Loucy (cell line): ENCODE measurements at regions not wholly inside any gene's neighbourhood (a gene's known extent, or its start where the extent isn't known, plus 50 kb on each side); places are given as distances from the start of the nearest gene placed in this dataset.
A peak's percentile ranks its signal among the peaks of the same experiment; 100 is the strongest.

ENCODE experiments used
- H2AFZ ChIP-seq: fragments of 200-600 bp; sonication (generic); 2 replicates; pipeline ENCODE4 v1.6.0; 2016; ENCODE audit warnings: antibody characterized with exemption, mild to moderate bottlenecking, low read length, moderate library complexity
- H3F3A ChIP-seq: fragments of 200-600 bp; 2 replicates; pipeline ENCODE4 v1.6.0; 2016; ENCODE audit warnings: antibody characterized with exemption, low read depth, mild to moderate bottlenecking
- H3K27me3 ChIP-seq: fragments of 200-600 bp; sonication (generic); 2 replicates; pipeline ENCODE4 v1.6.1; 2014; ENCODE audit warnings: low read length, mild to moderate bottlenecking; ENCODE audit not compliant: insufficient read depth, poor library complexity, severe bottlenecking
- H3K36me3 ChIP-seq: fragments of 200-600 bp; sonication (generic); 2 replicates; pipeline ENCODE4 v1.6.1; 2016; ENCODE audit warnings: low read length; ENCODE audit not compliant: insufficient read depth
- H3K4me1 ChIP-seq: fragments of 200-600 bp; sonication (generic); 2 replicates; pipeline ENCODE4 v1.5.1; 2014; ENCODE audit warnings: low read length, mild to moderate bottlenecking; ENCODE audit not compliant: insufficient read depth, poor library complexity, severe bottlenecking
- H3K4me2 ChIP-seq: fragments of 200-600 bp; sonication (generic); 2 replicates; pipeline ENCODE4 v1.6.0; 2014; ENCODE audit warnings: antibody characterized with exemption, low read length, low read depth, mild to moderate bottlenecking; ENCODE audit not compliant: poor library complexity, severe bottlenecking
- H3K4me3 ChIP-seq: fragments of 200-600 bp; sonication (generic); 2 replicates; pipeline ENCODE4 v1.5.1; 2014; ENCODE audit warnings: low read length, mild to moderate bottlenecking, mixed read lengths; ENCODE audit not compliant: poor library complexity, severe bottlenecking
- H3K79me2 ChIP-seq: fragments of 200-600 bp; sonication (generic); 2 replicates; pipeline ENCODE4 v1.6.1; 2014; ENCODE audit warnings: low read length; ENCODE audit not compliant: insufficient read depth
- H3K9ac ChIP-seq: fragments of 200-600 bp; sonication (generic); 2 replicates; pipeline ENCODE4 v1.6.0; 2014; ENCODE audit warnings: mild to moderate bottlenecking, low read depth, low read length, moderate library complexity; ENCODE audit not compliant: poor library complexity, severe bottlenecking
- H3K9me2 ChIP-seq: fragments of 200-600 bp; sonication (generic); replicated peaks from 2 replicates; pipeline ENCODE4 v1.6.1; 2016; ENCODE audit warnings: low read depth, low read length, mixed read lengths
- H3K9me3 ChIP-seq: fragments of 200-600 bp; sonication (generic); 2 replicates; pipeline ENCODE4 v1.6.1; 2014; ENCODE audit warnings: mild to moderate bottlenecking, antibody characterized with exemption, low read length, low read depth; ENCODE audit not compliant: insufficient read depth
- H4K20me1 ChIP-seq: fragments of 200-600 bp; sonication (generic); 2 replicates; pipeline ENCODE4 v1.6.0; 2014; ENCODE audit warnings: antibody characterized with exemption, low read length, mild to moderate bottlenecking; ENCODE audit not compliant: insufficient read depth, poor library complexity, severe bottlenecking
- EZH2phosphoT487 ChIP-seq: fragments of 200-600 bp; IDR thresholded peaks from 2 replicates; pipeline ENCODE4 v1.6.1; 2018; ENCODE audit warnings: antibody characterized with exemption, mild to moderate bottlenecking, moderate library complexity, borderline replicate concordance
- TF ChIP-seq, protein P1 (sequence below): fragments of 200-600 bp; sonication (generic); conservative IDR thresholded peaks from 2 replicates; pipeline ENCODE4 v1.5.1; 2014; ENCODE audit warnings: mild to moderate bottlenecking, antibody characterized with exemption, low read length

GRCh38 chr6:2354138-2354491 is 108.7 kb upstream of the GMDS start:
- H3K9me2 ChIP-seq = no peaks in the 10 kb centered on the region
- no peak overlapping the region for H3K9ac ChIP-seq
- H3K9me3 ChIP-seq = no peaks in the 10 kb centered on the region
- no peaks in the 10 kb centered on the region for H3F3A ChIP-seq
- TF ChIP-seq, protein P1, sequence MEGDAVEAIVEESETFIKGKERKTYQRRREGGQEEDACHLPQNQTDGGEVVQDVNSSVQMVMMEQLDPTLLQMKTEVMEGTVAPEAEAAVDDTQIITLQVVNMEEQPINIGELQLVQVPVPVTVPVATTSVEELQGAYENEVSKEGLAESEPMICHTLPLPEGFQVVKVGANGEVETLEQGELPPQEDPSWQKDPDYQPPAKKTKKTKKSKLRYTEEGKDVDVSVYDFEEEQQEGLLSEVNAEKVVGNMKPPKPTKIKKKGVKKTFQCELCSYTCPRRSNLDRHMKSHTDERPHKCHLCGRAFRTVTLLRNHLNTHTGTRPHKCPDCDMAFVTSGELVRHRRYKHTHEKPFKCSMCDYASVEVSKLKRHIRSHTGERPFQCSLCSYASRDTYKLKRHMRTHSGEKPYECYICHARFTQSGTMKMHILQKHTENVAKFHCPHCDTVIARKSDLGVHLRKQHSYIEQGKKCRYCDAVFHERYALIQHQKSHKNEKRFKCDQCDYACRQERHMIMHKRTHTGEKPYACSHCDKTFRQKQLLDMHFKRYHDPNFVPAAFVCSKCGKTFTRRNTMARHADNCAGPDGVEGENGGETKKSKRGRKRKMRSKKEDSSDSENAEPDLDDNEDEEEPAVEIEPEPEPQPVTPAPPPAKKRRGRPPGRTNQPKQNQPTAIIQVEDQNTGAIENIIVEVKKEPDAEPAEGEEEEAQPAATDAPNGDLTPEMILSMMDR = no peak
- no peak for TF ChIP-seq EZH2phosphoT487
- no peaks in the 10 kb centered on the region for H3K79me2 ChIP-seq
- H3K4me2 ChIP-seq = no peak overlapping the region
- no peaks in the 10 kb centered on the region for H3K36me3 ChIP-seq
- no peak overlapping the region for H2AFZ ChIP-seq
- H3K27me3 ChIP-seq = no peaks in the 10 kb centered on the region
- H3K4me1 ChIP-seq = no peaks in the 10 kb centered on the region
- no peak overlapping the region for H3K4me3 ChIP-seq
- no peaks in the 10 kb centered on the region for H4K20me1 ChIP-seq

DNA sequence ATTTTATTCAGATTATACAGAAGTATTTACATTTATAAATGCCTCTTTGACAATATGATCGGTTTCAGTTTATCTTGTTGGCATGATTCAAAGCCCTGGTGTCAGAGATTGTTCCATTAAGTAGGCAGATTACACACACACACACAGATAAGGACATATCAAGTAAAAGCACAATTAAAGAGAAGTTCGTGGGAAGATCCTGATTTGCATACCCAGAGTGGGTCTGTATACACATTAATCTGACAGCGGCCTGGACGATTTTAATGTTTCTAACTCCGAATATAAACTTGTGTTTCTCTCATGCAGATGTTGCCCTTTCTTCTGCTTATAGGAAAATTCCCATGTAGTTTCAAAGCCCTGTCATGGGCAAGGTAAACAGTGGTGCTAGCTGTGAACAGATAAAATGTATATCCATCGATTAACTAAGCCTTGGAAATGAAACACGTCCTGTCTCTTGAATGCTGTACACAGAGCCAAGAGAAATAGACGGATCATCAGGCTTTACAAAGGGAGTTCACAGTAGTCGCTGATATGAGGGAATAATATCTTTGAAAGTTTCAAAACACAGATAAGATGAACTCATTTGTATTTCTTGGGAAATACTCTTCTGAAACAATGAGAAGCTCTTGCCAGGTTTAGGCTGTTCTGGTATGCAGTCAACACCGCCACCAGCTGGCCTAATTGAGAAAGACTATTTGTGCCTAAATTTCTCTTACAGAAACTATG is 108.2 kb upstream of the GMDS start:
- no peak overlapping the region for H3K9ac ChIP-seq
- no peaks in the 10 kb centered on the region for H4K20me1 ChIP-seq
- H3K9me2 ChIP-seq = no peaks in the 10 kb centered on the region
- H3F3A ChIP-seq = no peaks in the 10 kb centered on the region
- no peak overlapping the region for H3K4me2 ChIP-seq
- TF ChIP-seq EZH2phosphoT487 = no peak
- TF ChIP-seq, protein P1 = peak; percentile 95
- no peaks in the 10 kb centered on the region for H3K79me2 ChIP-seq
- no peaks in the 10 kb centered on the region for H3K36me3 ChIP-seq
- H2AFZ ChIP-seq = no peak overlapping the region
- H3K27me3 ChIP-seq = no peaks in the 10 kb centered on the region
- H3K9me3 ChIP-seq = no peaks in the 10 kb centered on the region
- H3K4me3 ChIP-seq = no peak overlapping the region
- H3K4me1 ChIP-seq = no peaks in the 10 kb centered on the region

DNA sequence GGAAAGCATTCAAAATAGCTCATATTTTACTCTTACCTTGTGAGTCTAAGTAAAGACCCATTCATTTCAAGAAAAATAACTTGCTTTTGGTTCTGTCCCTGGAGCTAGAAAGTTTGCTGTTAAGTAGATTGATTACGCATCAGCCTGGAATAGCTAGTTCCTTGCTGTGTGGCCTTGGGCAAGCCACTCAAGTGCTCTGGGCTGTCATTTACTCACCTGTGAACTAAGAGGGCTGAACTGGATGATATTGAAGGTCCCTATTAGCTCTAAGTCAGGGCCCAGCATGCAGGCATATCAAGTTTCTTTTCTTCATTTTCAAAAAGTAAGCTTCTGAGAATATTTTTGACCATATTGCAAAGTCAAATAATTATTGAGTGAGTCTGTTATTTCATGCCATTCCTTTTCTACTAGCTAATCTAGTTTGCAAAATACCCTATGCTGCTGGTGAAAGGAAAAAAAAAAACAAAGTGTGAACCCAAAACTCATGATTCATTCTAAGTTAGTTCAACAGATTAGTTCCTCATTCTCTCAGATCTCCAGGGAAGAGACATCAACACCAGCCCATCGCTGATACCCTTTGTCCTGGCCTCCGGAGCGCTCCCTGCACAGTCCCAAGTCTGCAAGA is 106.5 kb upstream of the GMDS start:
- H3K27me3 ChIP-seq = no peaks in the 10 kb centered on the region
- no peak overlapping the region for H2AFZ ChIP-seq

More for the DNA sequence above, 106.5 kb upstream of the GMDS start:
- TF ChIP-seq EZH2phosphoT487 = no peak
- TF ChIP-seq, protein P1 = no peak
- Histone ChIP-seq H3K79me2 (no peaks in the 10 kb centered on the region), H3K9me3 (no peaks in the 10 kb centered on the region), H3K4me3 (no peak overlapping the region), H3K4me1 (no peaks in the 10 kb centered on the region), H3K36me3 (no peaks in the 10 kb centered on the region), H4K20me1 (no peaks in the 10 kb centered on the region), H3K4me2 (no peak overlapping the region), H3K9ac (no peak overlapping the region), H3F3A (no peaks in the 10 kb centered on the region), H3K9me2 (no peaks in the 10 kb centered on the region)
